Left lobe of liver (tissue), 2 donors: ENCODE measurements at regions not wholly inside any gene's neighbourhood (a gene's known extent, or its start where the extent isn't known, plus 50 kb on each side); places are given as distances from the start of the nearest gene placed in this dataset.
"Not testable (repeated sequence)": the region's sequence is repeated elsewhere in the genome, so short reads cannot be mapped to it uniquely, and the experiment has no call there.

ENCODE experiments used
- ATAC-seq: fragments of 200-7000 bp; cut with Tn5 transposase; one replicate; pipeline ENCODE4 v1.9.1; 2020; ENCODE audit warnings: mild to moderate bottlenecking, moderate library complexity
- DNase-seq: peaks from one replicate; pipeline ENCODE4 v3.0.0-alpha.2; 2020; ENCODE audit warnings: low spot score
- donor health status: DM: no; HTN: no; CAD: no; lungs with moderate emphysema.
- donor health status: DM: no; HTN: yes; CAD: no.

GRCh38 chr4:120636120-120636630, 286.4 kb downstream of the PRDM5 start:
- DNase-seq (no peak), ATAC-seq (no peak)

GRCh38 chr4:120633810-120634209, 288.7 kb downstream of the PRDM5 start:
- DNase-seq, result no peak
- ATAC-seq, result no peak

- ATAC-seq (no peak), DNase-seq (no peak)
These were observed 292.1 kb downstream of the PRDM5 start for GRCh38 chr4:120630427-120630826.

GRCh38 chr4:120629546-120630108, 292.9 kb downstream of the PRDM5 start:
- no peak for DNase-seq
- ATAC-seq, result no peak

GRCh38 chr4:120622601-120623000, 299.9 kb downstream of the PRDM5 start:
- no peak for DNase-seq

GRCh38 chr4:120617171-120617570, 305.4 kb downstream of the PRDM5 start:
- DNase-seq (no peak), ATAC-seq (no peak)

More at GRCh38 chr4:120622601-120623000, 299.9 kb downstream of the PRDM5 start:
- no peak for ATAC-seq

GRCh38 chr4:120616041-120616440, 306.5 kb downstream of the PRDM5 start:
- ATAC-seq, result no peak
- no peak for DNase-seq

GRCh38 chr4:120613778-120614177, 308.7 kb downstream of the PRDM5 start:
- DNase-seq, result no peak
- no peak for ATAC-seq

- no peak for ATAC-seq
- DNase-seq, result no peak
These were observed 311.4 kb downstream of the PRDM5 start for GRCh38 chr4:120611092-120611491.

GRCh38 chr4:120591038-120591437, 331.5 kb downstream of the PRDM5 start:
- no peak for ATAC-seq
- DNase-seq, result no peak

- no peak for DNase-seq
- no peak for ATAC-seq
These were observed 332.7 kb downstream of the PRDM5 start for GRCh38 chr4:120589787-120590186.

- ATAC-seq (no peak), DNase-seq (no peak)
These were observed 353.8 kb downstream of the PRDM5 start for GRCh38 chr4:120568731-120569130.

- DNase-seq, result no peak
- no peak for ATAC-seq
These were observed 360.9 kb downstream of the PRDM5 start for GRCh38 chr4:120561648-120562047.

GRCh38 chr4:120557372-120557771, 365.2 kb downstream of the PRDM5 start:
- DNase-seq (no peak), ATAC-seq (no peak)

GRCh38 chr4:120555058-120555457, 367.5 kb downstream of the PRDM5 start:
- ATAC-seq (no peak), DNase-seq (no peak)

GRCh38 chr4:120554086-120554485, 368.4 kb downstream of the PRDM5 start:
- no peak for DNase-seq
- ATAC-seq, result no peak

- not testable (repeated sequence) for DNase-seq, ATAC-seq
These were observed 371.8 kb downstream of the PRDM5 start for GRCh38 chr4:120550624-120551220.

GRCh38 chr4:120549011-120549570, 373.4 kb downstream of the PRDM5 start:
- no peak for DNase-seq
- ATAC-seq, result no peak

- DNase-seq, result no peak
- ATAC-seq, result no peak
These were observed 377.1 kb downstream of the PRDM5 start for GRCh38 chr4:120545391-120545790.

- DNase-seq, result no peak
- ATAC-seq, result no peak
These were observed 377.7 kb downstream of the PRDM5 start for GRCh38 chr4:120544838-120545237.

- DNase-seq, result no peak
These were observed 381.9 kb downstream of the PRDM5 start for GRCh38 chr4:120540625-120541024.

GRCh38 chr4:120536884-120537283, 385.6 kb downstream of the PRDM5 start:
- DNase-seq, result no peak
- ATAC-seq, result no peak

More at GRCh38 chr4:120540625-120541024, 381.9 kb downstream of the PRDM5 start:
- ATAC-seq, result no peak
